ENCODE measurements at regions not wholly inside any gene's neighbourhood (a gene's known extent, or its start where the extent isn't known, plus 50 kb on each side); places are given as distances from the start of the nearest gene placed in this dataset.

- TF ChIP-seq RCOR1 (IDR thresholded peaks at IDR 0.05; ENCODE audit: low read depth, low read length) (no peak), MAX (IDR thresholded peaks at IDR 0.05) (no peak), CTCF (IDR thresholded peaks at IDR 0.05) (no peak), PHF8 (IDR thresholded peaks at IDR 0.05; ENCODE audit: borderline replicate concordance, low read depth) (no peak), ZFP36 (IDR thresholded peaks at IDR 0.05; ENCODE audit: borderline replicate concordance, partially characterized antibody) (no peak)
These were observed 197.8 kb downstream of the FSCB start for GRCh38 chr14:44309331-44309730.
